ENCODE measurements at regions not wholly inside any gene's neighbourhood (a gene's known extent, or its start where the extent isn't known, plus 50 kb on each side); places are given as distances from the start of the nearest gene placed in this dataset.

GRCh38 chr10:23824822-23825221, 384.1 kb upstream of the KIAA1217 start:
- Histone ChIP-seq H3K36me3 (ENCODE audit: control insufficient read depth in 2 of 2, insufficient read depth in 1 of 2, low read length in 2 of 2) (no peaks in the 10 kb centered on the region), H3K27ac (ENCODE audit: extremely low read depth, low read depth, low read length) (no peak overlapping the region), H3K9me3 (ENCODE audit: control insufficient read depth, insufficient read depth, low read depth, low read length) (no peaks in the 10 kb centered on the region), H3K4me3 (ENCODE audit: low read depth, low read length) (no peak overlapping the region), H3K4me1 (ENCODE audit: control insufficient read depth, insufficient read depth, low read length) (no peaks in the 10 kb centered on the region)
- TF ChIP-seq ZNF433 (tag by site-specific recombination; IDR thresholded peaks at IDR 0.05; ENCODE audit: low read depth) (no peak), ZSCAN5A (tag by site-specific recombination; IDR thresholded peaks at IDR 0.05) (no peak), ZNF302 (tag by site-specific recombination; IDR thresholded peaks at IDR 0.05; ENCODE audit: low read depth) (no peak)
- ChIA-PET POLR2A (no interaction called here), CTCF (interaction anchor here (0.6 kb wide), 1 partner anchor 20 kb away, joined by 3 read pairs; no protein-coding TSS in a partner anchor)

- no peak overlapping the region for H3K4me3 ChIP-seq (ENCODE audit: low read depth, low read length)
- no peaks in the 10 kb centered on the region for H3K4me1 ChIP-seq (ENCODE audit: control insufficient read depth, insufficient read depth, low read length)
- POLR2A ChIA-PET = no interaction called here
Measured at GRCh38 chr10:23826421-23826820, 382.5 kb upstream of the KIAA1217 start.

GRCh38 chr10:23829556-23829955, 379.4 kb upstream of the KIAA1217 start:
- H3K36me3 ChIP-seq (ENCODE audit: control insufficient read depth in 2 of 2, insufficient read depth in 1 of 2, low read length in 2 of 2) = no peaks in the 10 kb centered on the region
- H3K4me1 ChIP-seq (ENCODE audit: control insufficient read depth, insufficient read depth, low read length) = no peaks in the 10 kb centered on the region
- no peak overlapping the region for H3K4me3 ChIP-seq (ENCODE audit: low read depth, low read length)
- POLR2A ChIA-PET = no interaction called here
- H3K27ac ChIP-seq (ENCODE audit: extremely low read depth, low read depth, low read length) = no peak overlapping the region
- TF ChIP-seq ZNF280C (tag by site-specific recombination; IDR thresholded peaks at IDR 0.05) (no peak), ZNF114 (tag by site-specific recombination; IDR thresholded peaks at IDR 0.05) (no peak), ZNF146 (tag by site-specific recombination; IDR thresholded peaks at IDR 0.05) (no peak), TRIM28 (IDR thresholded peaks at IDR 0.05; ENCODE audit: borderline replicate concordance, low read length) (no peak), ZNF350 (tag by site-specific recombination; IDR thresholded peaks at IDR 0.05) (no peak), ZNF670 (tag by site-specific recombination; IDR thresholded peaks at IDR 0.05; ENCODE audit: low read depth) (no peak), ZNF544 (tag by site-specific recombination; IDR thresholded peaks at IDR 0.05) (no peak), ZNF747 (tag by site-specific recombination; IDR thresholded peaks at IDR 0.05) (no peak), MYNN (tag by site-specific recombination; IDR thresholded peaks at IDR 0.05; ENCODE audit: borderline replicate concordance) (no peak), ELK4 (IDR thresholded peaks at IDR 0.05; ENCODE audit: borderline replicate concordance, low read depth, low read length) (no peak), ZNF621 (tag by site-specific recombination; IDR thresholded peaks at IDR 0.05) (no peak), ZNF23 (tag by site-specific recombination; IDR thresholded peaks at IDR 0.05; ENCODE audit: borderline replicate concordance) (no peak)
- CTCF ChIA-PET = no interaction called here
- H3K9me3 ChIP-seq (ENCODE audit: control insufficient read depth, insufficient read depth, low read depth, low read length) = no peaks in the 10 kb centered on the region

More at GRCh38 chr10:23826421-23826820, 382.5 kb upstream of the KIAA1217 start:
- CTCF ChIA-PET = no interaction called here
- Histone ChIP-seq H3K36me3 (ENCODE audit: control insufficient read depth in 2 of 2, insufficient read depth in 1 of 2, low read length in 2 of 2) (no peaks in the 10 kb centered on the region), H3K27ac (ENCODE audit: extremely low read depth, low read depth, low read length) (no peak overlapping the region), H3K9me3 (ENCODE audit: control insufficient read depth, insufficient read depth, low read depth, low read length) (no peaks in the 10 kb centered on the region)
- no peak for TF ChIP-seq ZNF404 (tag by site-specific recombination; IDR thresholded peaks at IDR 0.05)
- peak; percentile 95 for TF ChIP-seq REST (tag by site-specific recombination; IDR thresholded peaks at IDR 0.05)
- TF ChIP-seq ZNF157 (tag by site-specific recombination; IDR thresholded peaks at IDR 0.05) = no peak

Measured in HEK293 (cell line).